ENCODE measurements at regions not wholly inside any gene's neighbourhood (a gene's known extent, or its start where the extent isn't known, plus 50 kb on each side); places are given as distances from the start of the nearest gene placed in this dataset.

- TF ChIP-seq EZH2 (IDR thresholded peaks at IDR 0.05; ENCODE audit: borderline replicate concordance, low read depth, low read length, severe bottlenecking) = no peak
- TF ChIP-seq, protein P1, sequence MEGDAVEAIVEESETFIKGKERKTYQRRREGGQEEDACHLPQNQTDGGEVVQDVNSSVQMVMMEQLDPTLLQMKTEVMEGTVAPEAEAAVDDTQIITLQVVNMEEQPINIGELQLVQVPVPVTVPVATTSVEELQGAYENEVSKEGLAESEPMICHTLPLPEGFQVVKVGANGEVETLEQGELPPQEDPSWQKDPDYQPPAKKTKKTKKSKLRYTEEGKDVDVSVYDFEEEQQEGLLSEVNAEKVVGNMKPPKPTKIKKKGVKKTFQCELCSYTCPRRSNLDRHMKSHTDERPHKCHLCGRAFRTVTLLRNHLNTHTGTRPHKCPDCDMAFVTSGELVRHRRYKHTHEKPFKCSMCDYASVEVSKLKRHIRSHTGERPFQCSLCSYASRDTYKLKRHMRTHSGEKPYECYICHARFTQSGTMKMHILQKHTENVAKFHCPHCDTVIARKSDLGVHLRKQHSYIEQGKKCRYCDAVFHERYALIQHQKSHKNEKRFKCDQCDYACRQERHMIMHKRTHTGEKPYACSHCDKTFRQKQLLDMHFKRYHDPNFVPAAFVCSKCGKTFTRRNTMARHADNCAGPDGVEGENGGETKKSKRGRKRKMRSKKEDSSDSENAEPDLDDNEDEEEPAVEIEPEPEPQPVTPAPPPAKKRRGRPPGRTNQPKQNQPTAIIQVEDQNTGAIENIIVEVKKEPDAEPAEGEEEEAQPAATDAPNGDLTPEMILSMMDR (IDR thresholded peaks at IDR 0.05; ENCODE audit: borderline replicate concordance, extremely low read depth, low read length, poor library complexity, severe bottlenecking) = no peak
These were observed 146.1 kb upstream of the SATB2 start for GRCh38 chr2:199603721-199604291.
